Vagina (tissue), 2 donors: ENCODE measurements at regions not wholly inside any gene's neighbourhood (a gene's known extent, or its start where the extent isn't known, plus 50 kb on each side); places are given as distances from the start of the nearest gene placed in this dataset.

ENCODE experiments used
- CTCF ChIP-seq, 3 experiments: fragments of 450-650 bp in 2 of 3; fragments of 200-600 bp in 1 of 3; sonication (generic) in 1 of 3; IDR thresholded peaks; one replicate each; pipeline ENCODE4 v1.5.1; 2017 to 2019; ENCODE audit warnings: antibody characterized with exemption in 3 of 3, mild to moderate bottlenecking in 2 of 3, moderate library complexity in 2 of 3
- POLR2A ChIP-seq, 2 donors: fragments of 450-650 bp; IDR thresholded peaks; one replicate each; pipeline ENCODE4 v1.6.1; 2017; ENCODE audit warnings: antibody characterized with exemption in 2 of 2, mild to moderate bottlenecking in 2 of 2, moderate library complexity in 2 of 2

- TF ChIP-seq CTCF (IDR thresholded peaks at IDR 0.05) (no peak), POLR2A (IDR thresholded peaks at IDR 0.05) (no peak)
These were observed 60.9 kb upstream of the TRPC3 start for GRCh38 chr4:122012735-122013134.
